GM19240 (cell line): ENCODE measurements at regions not wholly inside any gene's neighbourhood (a gene's known extent, or its start where the extent isn't known, plus 50 kb on each side); places are given as distances from the start of the nearest gene placed in this dataset.

Experiments
- DNase-seq: peaks from one replicate; pipeline ENCODE4 v3.0.0; 2011; ENCODE audit warnings: low spot score; ENCODE audit not compliant: insufficient read length

DNA sequence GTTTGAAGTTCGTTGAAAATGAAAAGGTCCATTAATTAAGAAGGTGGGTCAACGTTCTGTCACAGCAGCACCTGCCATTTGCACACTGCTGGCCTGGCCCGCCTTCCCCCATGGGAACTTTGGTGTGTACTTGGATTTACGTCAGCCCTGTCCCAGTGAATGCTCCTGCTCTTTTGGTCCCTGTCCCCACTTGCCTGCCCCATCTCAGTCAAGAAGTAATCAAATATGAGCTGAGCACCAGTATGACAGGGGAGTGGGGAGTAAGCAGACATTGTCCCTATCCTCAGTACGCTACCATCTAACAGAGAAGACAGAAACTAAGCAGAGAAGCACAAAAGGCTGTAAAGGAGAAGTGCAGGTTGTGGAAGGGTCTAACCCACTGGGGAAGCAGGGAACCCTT, 65.1 kb downstream of the SLC4A3 start:
- no peak for DNase-seq

DNA sequence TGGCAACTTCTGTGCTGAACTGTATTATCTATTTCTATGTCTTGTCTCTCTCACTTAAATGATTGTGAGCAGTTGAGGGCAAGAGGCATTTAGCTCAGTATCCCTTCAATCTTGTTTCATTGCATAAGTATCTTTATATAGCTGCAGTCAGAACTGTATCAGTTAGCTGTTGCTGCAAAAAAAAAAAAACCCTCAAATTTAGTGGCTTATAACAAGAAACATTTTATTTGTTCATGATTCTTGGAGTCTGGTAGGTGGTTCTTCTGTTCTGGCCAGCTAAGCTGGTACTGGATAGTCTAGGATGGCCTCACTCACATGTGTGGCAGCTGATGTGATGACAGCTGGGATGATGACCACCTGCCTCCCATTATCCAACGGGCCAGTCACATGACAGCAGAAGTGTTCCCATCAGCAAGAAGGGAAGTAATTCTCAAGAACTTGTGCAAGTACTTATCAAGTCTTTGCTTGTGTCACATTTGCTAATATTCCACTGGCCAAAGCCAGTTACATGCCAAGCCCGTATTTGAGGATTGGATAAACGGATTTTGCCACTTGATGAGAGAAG, 67.8 kb downstream of the SLC4A3 start:
- no peak for DNase-seq

- DNase-seq, result no peak
Measured at GRCh38 chr2:219697811-219698747, 70.6 kb downstream of the SLC4A3 start.

DNA sequence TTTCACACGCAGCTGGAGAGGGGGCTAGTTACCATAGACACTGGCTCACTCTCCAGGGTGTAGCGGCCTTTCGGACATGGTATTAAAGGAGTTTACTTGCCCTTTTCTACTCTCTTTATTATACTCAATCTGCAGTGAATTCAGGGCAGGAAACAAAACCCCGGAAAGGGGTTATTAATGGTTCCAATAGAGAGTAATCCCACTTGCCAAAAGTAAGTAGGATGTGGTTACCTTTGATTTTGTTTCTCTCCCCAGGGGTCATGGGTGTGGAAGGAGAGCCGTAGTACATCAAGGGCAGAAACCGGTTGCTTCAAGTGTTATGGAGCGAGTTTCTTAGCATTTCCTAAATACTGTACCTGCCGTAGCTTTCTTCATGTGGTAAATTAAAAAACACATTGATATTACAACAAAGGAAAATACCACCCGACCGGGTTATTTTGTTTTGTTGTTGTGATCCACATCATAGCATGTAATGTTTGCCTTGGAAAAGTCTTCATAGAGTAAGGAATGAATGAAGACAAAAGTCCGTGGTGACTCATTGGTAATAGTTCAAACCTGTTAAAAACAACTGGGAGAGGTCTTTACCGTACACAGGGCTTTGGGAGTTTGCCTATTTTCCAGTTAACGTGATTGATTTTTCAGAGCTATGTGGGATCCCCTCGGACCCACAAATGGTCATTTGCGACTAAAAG, 71.5 kb downstream of the SLC4A3 start:
- DNase-seq, result no peak

GRCh38 chr2:219699440-219699821, 72.0 kb downstream of the SLC4A3 start:
- no peak for DNase-seq

- DNase-seq, result no peak
Measured at GRCh38 chr2:219701847-219702634, 74.6 kb downstream of the SLC4A3 start.

DNA sequence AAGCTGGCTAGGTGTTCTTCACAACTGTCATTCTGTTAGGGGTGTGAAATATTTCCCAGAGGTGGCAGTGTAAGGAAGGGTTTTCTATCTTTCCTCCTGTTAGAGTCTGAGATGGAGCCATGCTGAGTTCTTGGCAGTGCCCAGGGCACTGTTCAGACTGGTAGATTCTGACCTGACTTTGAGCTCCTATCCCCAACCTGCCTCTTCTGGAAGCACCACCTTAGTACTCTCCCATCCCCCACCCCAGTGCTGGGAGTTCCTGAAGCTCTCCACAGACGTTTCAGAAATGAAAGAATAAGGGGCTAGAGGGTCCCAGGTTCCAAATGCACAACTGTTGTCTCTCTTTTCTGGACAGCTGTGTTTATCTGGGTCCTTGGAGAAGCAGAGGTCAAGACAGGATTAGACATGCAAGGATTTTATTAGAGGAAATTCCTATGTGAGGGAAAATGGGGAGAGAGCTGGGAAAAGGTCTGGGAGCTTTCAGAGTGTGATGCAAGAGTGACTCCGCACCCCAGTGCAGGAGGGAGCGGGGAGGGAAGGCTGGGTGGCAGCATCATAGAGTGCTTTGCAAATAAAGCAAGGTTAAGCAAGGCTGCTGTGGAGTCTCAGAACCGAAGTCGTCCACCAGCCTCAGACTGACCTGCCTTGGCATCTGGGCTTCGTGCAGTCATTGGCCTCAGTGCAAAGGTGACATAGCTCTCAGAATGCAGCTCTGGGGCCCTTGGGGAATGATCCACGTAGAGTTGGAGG, 75.5 kb downstream of the SLC4A3 start:
- DNase-seq, result no peak

- no peak for DNase-seq
Measured at GRCh38 chr2:219704878-219705277, 77.4 kb downstream of the SLC4A3 start.

- DNase-seq, result no peak
Measured at GRCh38 chr2:219706823-219707281, 79.4 kb downstream of the SLC4A3 start.

GRCh38 chr2:219707496-219708285, 80.3 kb downstream of the SLC4A3 start:
- DNase-seq, result no peak

DNA sequence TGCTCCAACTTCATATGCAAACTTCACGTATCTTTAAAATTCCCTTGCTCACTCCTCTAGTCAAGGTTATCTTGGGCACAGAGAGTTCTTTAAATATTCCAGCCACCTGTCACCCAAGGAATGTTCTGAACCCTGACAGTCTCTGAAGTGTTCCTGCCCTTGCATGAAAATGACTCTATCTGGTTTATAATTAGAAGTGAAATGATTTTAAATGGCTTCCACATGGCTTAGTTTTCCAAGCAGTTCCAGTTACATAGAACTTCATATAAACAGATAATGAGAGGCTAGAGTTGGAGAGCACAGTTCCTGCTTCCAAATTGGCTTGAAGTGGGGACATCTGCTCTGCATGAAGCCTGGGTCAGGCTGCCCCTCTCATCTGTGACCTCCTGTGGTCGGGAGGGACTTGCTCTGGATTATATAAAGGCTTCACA, 81.9 kb downstream of the SLC4A3 start:
- no peak for DNase-seq

GRCh38 chr2:219713110-219713509, 85.7 kb downstream of the SLC4A3 start:
- DNase-seq, result peak; percentile 11

- DNase-seq, result no peak
Measured at GRCh38 chr2:219714681-219715400, 87.4 kb downstream of the SLC4A3 start.

DNA sequence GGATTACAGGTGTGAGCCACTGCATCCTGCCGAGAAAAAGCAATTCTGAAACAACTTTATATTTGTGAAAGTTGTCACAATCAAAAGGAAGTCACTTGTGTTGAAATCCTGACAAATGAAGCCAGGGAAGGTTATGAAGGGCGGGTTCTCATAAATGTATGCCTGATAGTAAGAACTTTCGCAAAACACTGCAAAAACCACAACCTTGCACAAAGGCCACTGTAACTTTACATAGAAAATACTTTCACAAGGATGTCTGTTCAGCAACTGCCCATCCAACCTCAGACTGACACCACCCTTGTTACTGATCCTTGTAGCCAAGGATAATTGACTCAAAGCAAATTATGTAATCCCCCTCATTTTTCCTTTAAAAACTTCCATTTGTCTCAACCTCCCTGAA, 90.6 kb downstream of the SLC4A3 start:
- DNase-seq, result no peak

- DNase-seq, result no peak
Measured at GRCh38 chr2:219719521-219719920, 92.1 kb downstream of the SLC4A3 start.

DNA sequence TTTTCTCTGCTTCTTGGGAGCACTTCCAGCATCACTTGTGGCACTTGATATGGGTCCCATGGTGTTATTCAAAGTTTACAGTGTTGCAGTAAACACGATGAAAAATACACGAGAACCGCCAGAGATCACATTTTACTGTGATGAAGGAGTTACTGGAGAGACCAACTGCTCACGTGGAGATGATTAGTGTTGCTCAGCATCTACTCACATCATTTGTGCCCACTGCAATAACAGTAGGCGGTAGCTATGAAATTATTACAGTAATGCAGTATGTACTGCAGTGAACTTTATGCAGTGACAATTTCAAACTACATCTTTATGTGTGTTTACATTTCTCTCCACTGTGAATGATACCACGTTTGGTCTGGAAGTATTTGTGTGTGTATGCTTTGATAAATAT, 93.5 kb downstream of the SLC4A3 start:
- DNase-seq, result no peak

GRCh38 chr2:219722276-219722879, 94.9 kb downstream of the SLC4A3 start:
- no peak for DNase-seq

DNA sequence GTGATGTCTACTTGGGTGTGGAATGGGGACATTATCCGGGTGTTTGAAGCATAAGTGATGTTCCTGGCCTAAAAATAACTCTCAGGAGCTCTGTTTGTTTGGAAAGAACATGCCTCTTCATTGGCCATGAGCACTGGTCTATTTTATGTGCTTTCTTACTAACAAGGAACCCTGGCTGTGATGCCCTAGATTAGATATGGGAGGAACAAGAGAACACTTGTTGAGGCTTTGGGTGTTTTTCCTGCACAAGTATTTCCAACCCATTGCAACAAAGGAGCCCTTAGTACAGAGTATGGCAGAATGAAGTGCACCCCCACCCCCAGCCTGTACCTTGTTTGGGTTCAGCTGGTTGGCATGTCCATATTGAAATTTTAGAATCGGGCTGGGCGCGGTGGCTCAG, 95.9 kb downstream of the SLC4A3 start:
- DNase-seq, result no peak

GRCh38 chr2:219724628-219725027, 97.2 kb downstream of the SLC4A3 start:
- DNase-seq, result no peak
